Progenitor cell of endocrine pancreas (in vitro differentiated cells): ENCODE measurements at regions not wholly inside any gene's neighbourhood (a gene's known extent, or its start where the extent isn't known, plus 50 kb on each side); places are given as distances from the start of the nearest gene placed in this dataset.

Experiments
- DNase-seq: peaks from one replicate; pipeline ENCODE4 v3.0.0; 2021; ENCODE audit warnings: low spot score; ENCODE audit not compliant: unreplicated experiment
- H3K27ac Mint-ChIP-seq: 2 replicates; pipeline ENCODE4 v1.8.0; 2021; ENCODE audit warnings: mild to moderate bottlenecking, moderate library complexity, mixed read lengths
- H3K27me3 Mint-ChIP-seq: 2 replicates; pipeline ENCODE4 v1.8.0; 2021; ENCODE audit warnings: mixed read lengths
- H3K36me3 Mint-ChIP-seq: 2 replicates; pipeline ENCODE4 v1.8.0; 2022; ENCODE audit warnings: mixed read lengths; ENCODE audit not compliant: insufficient read depth
- H3K4me1 Mint-ChIP-seq: 2 replicates; pipeline ENCODE4 v1.8.0; 2021; ENCODE audit warnings: low read depth, mixed read lengths
- H3K4me3 Mint-ChIP-seq: 2 replicates; pipeline ENCODE4 v1.8.0; 2021; ENCODE audit warnings: low read depth, mild to moderate bottlenecking, moderate library complexity, mixed read lengths
- H3K9me3 Mint-ChIP-seq: 2 replicates; pipeline ENCODE4 v1.8.0; 2021; ENCODE audit warnings: low read depth, mixed read lengths
- CTCF ChIP-seq: fragments of 200-600 bp; sonication (generic); IDR thresholded peaks from one replicate; pipeline ENCODE4 v1.5.0; 2021; ENCODE audit warnings: antibody characterized with exemption, mild to moderate bottlenecking; ENCODE audit not compliant: unreplicated experiment

- no peaks in the 10 kb centered on the region for H3K36me3 Mint-ChIP-seq
- no peak for TF ChIP-seq CTCF
- H3K4me3 Mint-ChIP-seq = no peak overlapping the region
- H3K27ac Mint-ChIP-seq = no peak overlapping the region
- H3K27me3 Mint-ChIP-seq = no peaks in the 10 kb centered on the region
- DNase-seq = no peak
- peaks cover 19% of the 10 kb centered on the region for H3K4me1 Mint-ChIP-seq
- no peaks in the 10 kb centered on the region for H3K9me3 Mint-ChIP-seq
These were observed 323.2 kb downstream of the RDH14 start for GRCh38 chr2:18237298-18237697.

- DNase-seq = no peak
- H3K27me3 Mint-ChIP-seq = no peaks in the 10 kb centered on the region
- no peak overlapping the region for H3K27ac Mint-ChIP-seq
- no peak overlapping the region for H3K4me3 Mint-ChIP-seq
- H3K36me3 Mint-ChIP-seq = no peaks in the 10 kb centered on the region
- peaks cover 20% of the 10 kb centered on the region for H3K4me1 Mint-ChIP-seq
- no peak for TF ChIP-seq CTCF
- H3K9me3 Mint-ChIP-seq = peaks cover 6% of the 10 kb centered on the region
These were observed 327.6 kb downstream of the RDH14 start for GRCh38 chr2:18232731-18233438.

- H3K27me3 Mint-ChIP-seq = no peaks in the 10 kb centered on the region
- no peak overlapping the region for H3K4me3 Mint-ChIP-seq
- DNase-seq = no peak
- peaks cover 16% of the 10 kb centered on the region for H3K4me1 Mint-ChIP-seq
- TF ChIP-seq CTCF = no peak
- H3K9me3 Mint-ChIP-seq = peaks cover 6% of the 10 kb centered on the region
- H3K36me3 Mint-ChIP-seq = no peaks in the 10 kb centered on the region
- no peak overlapping the region for H3K27ac Mint-ChIP-seq
These were observed 329.8 kb downstream of the RDH14 start for GRCh38 chr2:18230668-18231067.

- Mint-ChIP-seq H3K4me3 (no peak overlapping the region), H3K9me3 (no peaks in the 10 kb centered on the region), H3K27ac (no peak overlapping the region), H3K4me1 (peaks cover 3% of the 10 kb centered on the region), H3K36me3 (no peaks in the 10 kb centered on the region), H3K27me3 (no peaks in the 10 kb centered on the region)
- no peak for TF ChIP-seq CTCF
- DNase-seq = no peak
These were observed 340.8 kb downstream of the RDH14 start for GRCh38 chr2:18219676-18220075.

- no peak for TF ChIP-seq CTCF
- no peaks in the 10 kb centered on the region for H3K27me3 Mint-ChIP-seq
These were observed 339.9 kb downstream of the KCNS3 start for GRCh38 chr2:18218160-18218933.

More at GRCh38 chr2:18218160-18218933, 339.9 kb downstream of the KCNS3 start:
- no peaks in the 10 kb centered on the region for H3K9me3 Mint-ChIP-seq
- peaks cover 3% of the 10 kb centered on the region for H3K4me1 Mint-ChIP-seq
- no peak overlapping the region for H3K27ac Mint-ChIP-seq
- H3K36me3 Mint-ChIP-seq = no peaks in the 10 kb centered on the region
- DNase-seq = no peak
- no peak overlapping the region for H3K4me3 Mint-ChIP-seq
